ENCODE measurements at regions not wholly inside any gene's neighbourhood (a gene's known extent, or its start where the extent isn't known, plus 50 kb on each side); places are given as distances from the start of the nearest gene placed in this dataset.

GRCh38 chr1:219521325-219521724, 91.6 kb downstream of the ZC3H11B start:
- no peak for DNase-seq

- no peak for DNase-seq
Measured at GRCh38 chr1:219520241-219520640, 92.7 kb downstream of the ZC3H11B start.

GRCh38 chr1:219518907-219519248, 94.0 kb downstream of the ZC3H11B start:
- DNase-seq, result no peak

- DNase-seq, result no peak
Measured at GRCh38 chr1:219518168-219518906, 94.6 kb downstream of the ZC3H11B start.

- no peak for DNase-seq
Measured at GRCh38 chr1:219517031-219517430, 95.9 kb downstream of the ZC3H11B start.

- no peak for DNase-seq
Measured at GRCh38 chr1:219514728-219515127, 98.2 kb downstream of the ZC3H11B start.

GRCh38 chr1:219507437-219507836, 105.5 kb downstream of the ZC3H11B start:
- no peak for DNase-seq

- DNase-seq, result no peak
Measured at GRCh38 chr1:219506936-219507335, 106.0 kb downstream of the ZC3H11B start.

- no peak for DNase-seq
Measured at GRCh38 chr1:219506473-219506899, 106.4 kb downstream of the ZC3H11B start.

- no peak for DNase-seq
Measured at GRCh38 chr1:219505886-219506285, 107.0 kb downstream of the ZC3H11B start.

GRCh38 chr1:219503604-219504003, 109.3 kb downstream of the ZC3H11B start:
- DNase-seq, result peak; percentile 60

- no peak for DNase-seq
Measured at GRCh38 chr1:219500327-219500897, 112.5 kb downstream of the ZC3H11B start.

GRCh38 chr1:219498666-219499065, 114.2 kb downstream of the ZC3H11B start:
- DNase-seq, result no peak

GRCh38 chr1:219495737-219496408, 117.0 kb downstream of the ZC3H11B start:
- DNase-seq, result no peak

- DNase-seq, result no peak
Measured at GRCh38 chr1:219492717-219493116, 120.2 kb downstream of the ZC3H11B start.

GRCh38 chr1:219490566-219490965, 122.3 kb downstream of the ZC3H11B start:
- DNase-seq, result no peak

GRCh38 chr1:219489636-219490035, 123.3 kb downstream of the ZC3H11B start:
- DNase-seq, result no peak

- DNase-seq, result no peak
Measured at GRCh38 chr1:219488275-219488674, 124.6 kb downstream of the ZC3H11B start.

- DNase-seq, result no peak
Measured at GRCh38 chr1:219483530-219483929, 129.4 kb downstream of the ZC3H11B start.

GRCh38 chr1:219480011-219480410, 132.9 kb downstream of the ZC3H11B start:
- DNase-seq, result no peak

- DNase-seq, result no peak
Measured at GRCh38 chr1:219478811-219479210, 134.1 kb downstream of the ZC3H11B start.

GRCh38 chr1:219477861-219478260, 135.0 kb downstream of the ZC3H11B start:
- no peak for DNase-seq

- DNase-seq, result no peak
Measured at GRCh38 chr1:219476716-219477115, 136.2 kb downstream of the ZC3H11B start.

- no peak for DNase-seq
Measured at GRCh38 chr1:219476116-219476515, 136.8 kb downstream of the ZC3H11B start.
